ENCODE measurements at regions not wholly inside any gene's neighbourhood (a gene's known extent, or its start where the extent isn't known, plus 50 kb on each side); places are given as distances from the start of the nearest gene placed in this dataset.

DNA sequence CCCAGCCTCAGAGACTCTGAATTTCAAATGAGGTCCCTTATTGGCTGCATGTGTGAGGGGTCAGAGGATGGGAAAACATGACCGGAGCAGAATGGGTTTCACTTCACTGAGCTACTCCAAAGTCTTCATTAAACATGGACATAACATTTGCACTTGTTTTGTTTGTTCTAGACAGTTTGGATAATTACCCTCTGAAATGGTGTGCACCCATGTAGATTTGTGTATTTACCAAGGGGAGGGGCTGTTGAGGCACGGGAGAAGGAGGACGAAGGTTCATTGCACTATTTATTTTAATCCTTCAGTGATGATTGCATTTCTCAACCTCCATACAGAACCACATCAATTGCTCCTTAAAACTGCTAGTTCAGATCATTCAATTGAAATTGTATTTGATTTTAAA, 364.2 kb downstream of the TFAP2B start:
- TF ChIP-seq POLR2A (IDR thresholded peaks at IDR 0.05): no peak
- TF ChIP-seq, protein P1, sequence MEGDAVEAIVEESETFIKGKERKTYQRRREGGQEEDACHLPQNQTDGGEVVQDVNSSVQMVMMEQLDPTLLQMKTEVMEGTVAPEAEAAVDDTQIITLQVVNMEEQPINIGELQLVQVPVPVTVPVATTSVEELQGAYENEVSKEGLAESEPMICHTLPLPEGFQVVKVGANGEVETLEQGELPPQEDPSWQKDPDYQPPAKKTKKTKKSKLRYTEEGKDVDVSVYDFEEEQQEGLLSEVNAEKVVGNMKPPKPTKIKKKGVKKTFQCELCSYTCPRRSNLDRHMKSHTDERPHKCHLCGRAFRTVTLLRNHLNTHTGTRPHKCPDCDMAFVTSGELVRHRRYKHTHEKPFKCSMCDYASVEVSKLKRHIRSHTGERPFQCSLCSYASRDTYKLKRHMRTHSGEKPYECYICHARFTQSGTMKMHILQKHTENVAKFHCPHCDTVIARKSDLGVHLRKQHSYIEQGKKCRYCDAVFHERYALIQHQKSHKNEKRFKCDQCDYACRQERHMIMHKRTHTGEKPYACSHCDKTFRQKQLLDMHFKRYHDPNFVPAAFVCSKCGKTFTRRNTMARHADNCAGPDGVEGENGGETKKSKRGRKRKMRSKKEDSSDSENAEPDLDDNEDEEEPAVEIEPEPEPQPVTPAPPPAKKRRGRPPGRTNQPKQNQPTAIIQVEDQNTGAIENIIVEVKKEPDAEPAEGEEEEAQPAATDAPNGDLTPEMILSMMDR (IDR thresholded peaks at IDR 0.05): no peak

Data from stomach (tissue), 4 donors.